Psoas muscle (tissue), 7 donors: ENCODE measurements at regions not wholly inside any gene's neighbourhood (a gene's known extent, or its start where the extent isn't known, plus 50 kb on each side); places are given as distances from the start of the nearest gene placed in this dataset.
A peak's percentile ranks its signal among the peaks of the same experiment; 100 is the strongest.

Experiments
- ATAC-seq, 4 donors: fragments of 200-7000 bp; cut with Tn5 transposase; one replicate each; pipeline ENCODE4 v1.9.1; 2020; ENCODE audit warnings: moderate library complexity in 3 of 4, mild to moderate bottlenecking in 2 of 4
- DNase-seq, 2 donors: peaks; one replicate each; pipeline ENCODE4 v3.0.0-alpha.2; 2020
- H3K27ac ChIP-seq: fragments of 200-600 bp; one replicate; pipeline ENCODE4 v1.8.0; 2022
- H3K27me3 ChIP-seq, 3 donors: fragments of 200-600 bp in 1 of 3; one replicate each; pipeline versions ENCODE4 v1.6.1 to v1.8.0; 2013 to 2022; ENCODE audit warnings: low read length in 2 of 3, mild to moderate bottlenecking in 2 of 3, moderate library complexity in 1 of 3; ENCODE audit not compliant: insufficient read depth in 3 of 3
- H3K36me3 ChIP-seq, 2 donors: fragments of 200-600 bp in 1 of 2; one replicate each; pipeline versions ENCODE4 v1.6.1 to v1.8.0; 2013 to 2022; ENCODE audit warnings: low read depth in 1 of 2, mild to moderate bottlenecking in 1 of 2, moderate library complexity in 1 of 2; ENCODE audit not compliant: insufficient read depth in 1 of 2
- H3K4me1 ChIP-seq: fragments of 200-600 bp; one replicate; pipeline ENCODE4 v1.8.0; 2022
- H3K4me3 ChIP-seq: fragments of 200-600 bp; one replicate; pipeline ENCODE4 v1.8.0; 2022; ENCODE audit warnings: mild to moderate bottlenecking
- H3K9me3 ChIP-seq: fragments of 200-600 bp; one replicate; pipeline ENCODE4 v1.8.0; 2022
- WGBS, 3 donors: extraction: QIAGEN DNeasy Blood & Tissue Kit; methylation state at CpG; one replicate each; pipeline versions ENCODE4 v1.1.6 to v1.1.7; 2013; 5-methylcytosine and 5-hydroxymethylcytosine counted together
- intact Hi-C, 2 donors: fragments of 100-400 bp; cut with DNase I; formaldehyde crosslinking; loops; one replicate each; pipeline versions ENCODE4 v1.11.0 to v1.14.2; 2022
- TF ChIP-seq, protein P1 (sequence below): fragments of 200-600 bp; IDR thresholded peaks from one replicate; pipeline ENCODE4 v1.8.0; 2022; ENCODE audit warnings: antibody characterized with exemption
- donor health status: healthy with polysubstance abuse.
- donor health status: DM: no; HTN: no; CAD: no; lungs with moderate emphysema.
- donor health status: Bipolar disorder and iron deficiency.
- donor health status: healthy.
- donor health status: DM: yes; HTN: yes; CAD: no.
- donor health status: DM: no; HTN: no; CAD: no.
- donor health status: DM: yes; HTN: yes; CAD: no.

DNA sequence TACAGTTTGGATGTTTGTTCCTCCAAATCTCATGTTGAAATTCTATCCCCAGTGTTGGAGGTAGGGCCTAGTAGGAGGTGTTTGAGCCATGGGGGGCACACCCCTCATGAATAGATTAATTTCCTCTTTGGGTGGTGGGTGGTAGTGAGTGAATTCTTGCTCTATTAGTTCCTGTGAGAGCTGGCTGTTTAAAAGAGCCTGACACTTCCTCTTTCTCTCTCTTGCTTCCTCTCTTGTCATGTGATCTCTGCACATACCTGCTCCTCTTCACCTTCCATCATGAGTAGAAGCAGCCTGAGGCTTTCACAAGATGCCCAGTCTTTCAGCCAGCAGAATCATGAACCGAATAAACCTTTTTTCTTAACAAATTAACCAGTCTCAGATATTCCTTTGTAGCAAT is 340.2 kb upstream of the CHD6 start:
- intact Hi-C loops, result loop anchor here in 1 of 2 donors (5.0 kb wide), 1 partner anchor 1229 kb away; the partner anchor contains the start of gene PTPRT
- TF ChIP-seq, protein P1, sequence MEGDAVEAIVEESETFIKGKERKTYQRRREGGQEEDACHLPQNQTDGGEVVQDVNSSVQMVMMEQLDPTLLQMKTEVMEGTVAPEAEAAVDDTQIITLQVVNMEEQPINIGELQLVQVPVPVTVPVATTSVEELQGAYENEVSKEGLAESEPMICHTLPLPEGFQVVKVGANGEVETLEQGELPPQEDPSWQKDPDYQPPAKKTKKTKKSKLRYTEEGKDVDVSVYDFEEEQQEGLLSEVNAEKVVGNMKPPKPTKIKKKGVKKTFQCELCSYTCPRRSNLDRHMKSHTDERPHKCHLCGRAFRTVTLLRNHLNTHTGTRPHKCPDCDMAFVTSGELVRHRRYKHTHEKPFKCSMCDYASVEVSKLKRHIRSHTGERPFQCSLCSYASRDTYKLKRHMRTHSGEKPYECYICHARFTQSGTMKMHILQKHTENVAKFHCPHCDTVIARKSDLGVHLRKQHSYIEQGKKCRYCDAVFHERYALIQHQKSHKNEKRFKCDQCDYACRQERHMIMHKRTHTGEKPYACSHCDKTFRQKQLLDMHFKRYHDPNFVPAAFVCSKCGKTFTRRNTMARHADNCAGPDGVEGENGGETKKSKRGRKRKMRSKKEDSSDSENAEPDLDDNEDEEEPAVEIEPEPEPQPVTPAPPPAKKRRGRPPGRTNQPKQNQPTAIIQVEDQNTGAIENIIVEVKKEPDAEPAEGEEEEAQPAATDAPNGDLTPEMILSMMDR, result no peak
- ATAC-seq (no peak), DNase-seq (no peak)
- Histone ChIP-seq H3K27me3 (no peaks in the 10 kb centered on the region), H3K9me3 (no peaks in the 10 kb centered on the region), H3K27ac (no peak overlapping the region), H3K4me1 (no peaks in the 10 kb centered on the region), H3K36me3 (no peaks in the 10 kb centered on the region), H3K4me3 (no peak overlapping the region)
- 84 to 91% (median 90%) methylated on average over 1 of the region's 1 CpG for WGBS, 3 donors

DNA sequence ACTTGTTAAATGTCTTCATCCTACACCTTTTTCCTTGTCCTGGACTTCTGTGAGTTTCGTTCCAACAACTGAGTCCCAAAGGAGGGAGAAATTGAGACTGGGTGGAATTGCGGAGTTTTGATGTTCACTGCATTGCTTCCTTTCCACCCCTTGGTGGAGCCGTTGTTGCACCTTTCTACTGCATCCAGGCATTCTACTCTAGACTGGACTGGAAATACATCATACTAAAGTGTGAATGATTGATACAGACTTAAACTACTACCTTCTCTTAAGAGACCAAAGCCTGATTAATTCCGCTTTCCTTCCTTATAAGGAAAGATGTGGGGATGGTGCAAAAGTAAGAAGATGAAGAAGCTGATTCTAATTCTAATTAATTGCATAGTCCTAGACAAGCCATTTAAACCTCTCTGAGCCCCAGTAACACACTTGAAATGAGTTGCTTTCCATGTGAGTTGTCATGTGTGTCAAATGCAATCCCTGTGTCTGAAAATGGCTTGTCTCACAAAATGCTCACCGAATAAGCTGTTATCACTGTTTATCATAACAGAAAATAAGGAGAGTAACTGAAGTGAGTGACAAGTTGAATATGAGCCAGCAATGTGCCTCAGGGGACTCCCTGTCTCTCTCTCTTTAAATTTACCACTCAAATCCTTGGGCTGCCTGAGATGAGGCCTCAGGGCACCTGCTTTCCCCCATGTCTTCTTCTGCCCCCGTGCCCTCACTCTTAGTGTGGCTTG is 338.3 kb upstream of the CHD6 start:
- ATAC-seq, result no peak
- Histone ChIP-seq H3K27ac (no peak overlapping the region), H3K27me3 (no peaks in the 10 kb centered on the region), H3K4me3 (no peak overlapping the region), H3K36me3 (no peaks in the 10 kb centered on the region), H3K4me1 (no peaks in the 10 kb centered on the region), H3K9me3 (no peaks in the 10 kb centered on the region)
- intact Hi-C loops, result loop anchor here in 1 of 2 donors (5.0 kb wide), 1 partner anchor 1231 kb away; the partner anchor contains the start of gene PTPRT
- TF ChIP-seq, protein P1, result peak; percentile 23
- DNase-seq, result no peak
- 52 to 59% (median 58%) methylated on average over 6 of the region's 6 CpGs for whole genome bisulfite sequencing, 3 donors

DNA sequence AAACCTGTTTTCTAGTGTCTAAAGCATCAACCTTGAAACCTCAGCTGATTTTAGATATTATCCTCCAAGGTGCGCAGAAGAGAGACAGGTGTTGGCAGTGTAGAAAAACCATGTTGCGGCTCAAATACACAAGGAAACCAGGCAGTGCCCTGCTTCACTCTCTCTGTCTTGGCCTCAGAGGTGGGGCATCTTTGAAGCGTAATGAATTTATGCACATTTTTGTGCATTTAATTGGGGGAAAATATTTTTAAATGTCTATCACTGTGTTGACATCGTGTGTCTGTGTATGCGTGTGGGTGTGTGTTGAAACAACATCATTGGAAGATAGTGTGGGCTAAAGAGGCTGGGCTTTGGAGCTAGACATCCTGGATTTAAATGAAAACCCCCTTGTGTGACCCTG is 334.0 kb upstream of the CHD6 start:
- Histone ChIP-seq H3K27me3 (peaks cover 0 to 4% (median 0%) of the 10 kb centered on the region in 3 donors), H3K9me3 (no peaks in the 10 kb centered on the region), H3K4me1 (no peaks in the 10 kb centered on the region), H3K27ac (no peak overlapping the region), H3K4me3 (no peak overlapping the region), H3K36me3 (no peaks in the 10 kb centered on the region)
- intact Hi-C loops, result no loop called here
- DNase-seq (no peak), ATAC-seq (no peak)
- WGBS, 3 donors, result 78 to 92% (median 81%) methylated on average over 5 of the region's 5 CpGs
- TF ChIP-seq, protein P1, result no peak

DNA sequence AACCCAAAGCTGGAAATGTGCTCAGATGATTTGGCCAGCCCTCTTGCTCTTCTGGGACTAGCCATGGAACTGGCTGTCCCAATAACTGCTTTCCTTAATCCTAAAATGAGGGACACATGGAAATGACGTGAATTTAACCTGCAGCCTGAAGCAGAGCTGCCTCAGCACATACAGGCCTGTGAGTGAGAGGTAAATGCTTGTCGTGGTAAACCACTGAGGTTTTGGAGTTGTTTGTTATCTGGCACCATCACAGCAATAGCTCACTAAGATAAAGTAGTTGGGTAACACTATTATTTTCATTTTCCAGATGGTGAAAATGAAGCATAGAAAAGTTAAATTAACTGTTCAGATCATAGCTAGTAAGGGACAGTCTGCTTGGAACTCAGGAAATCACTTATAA is 333.4 kb upstream of the CHD6 start:
- H3K4me3 ChIP-seq, result no peak overlapping the region
- intact Hi-C loops, result no loop called here
- no peak for DNase-seq
- H3K27ac ChIP-seq, result no peak overlapping the region
- TF ChIP-seq, protein P1, result no peak
- no peak for ATAC-seq
- H3K27me3 ChIP-seq, result peaks cover 0 to 6% (median 0%) of the 10 kb centered on the region in 3 donors
- whole genome bisulfite sequencing, 3 donors, result 44 to 68% (median 63%) methylated on average over 2 of the region's 2 CpGs
- H3K36me3 ChIP-seq, result no peaks in the 10 kb centered on the region
- H3K4me1 ChIP-seq, result no peaks in the 10 kb centered on the region
- no peaks in the 10 kb centered on the region for H3K9me3 ChIP-seq
